Lower leg skin (tissue), 3 donors: ENCODE measurements at regions not wholly inside any gene's neighbourhood (a gene's known extent, or its start where the extent isn't known, plus 50 kb on each side); places are given as distances from the start of the nearest gene placed in this dataset.

ENCODE experiments used
- CTCF ChIP-seq, 3 donors: fragments of 450-650 bp; IDR thresholded peaks; one replicate each; pipeline ENCODE4 v1.5.1; 2016; ENCODE audit warnings: antibody characterized with exemption in 3 of 3, mild to moderate bottlenecking in 3 of 3, moderate library complexity in 2 of 3
- POLR2A ChIP-seq, 2 donors: fragments of 450-650 bp; IDR thresholded peaks; one replicate each; pipeline ENCODE4 v1.6.1; 2016 to 2017; ENCODE audit warnings: antibody characterized with exemption in 2 of 2, mild to moderate bottlenecking in 1 of 2, moderate library complexity in 1 of 2

GRCh38 chr4:32488690-32489089 is 1768.5 kb downstream of the PCDH7 start:
- no peak for TF ChIP-seq CTCF (IDR thresholded peaks at IDR 0.05)
- TF ChIP-seq POLR2A (IDR thresholded peaks at IDR 0.05): no peak
